ENCODE measurements at regions not wholly inside any gene's neighbourhood (a gene's known extent, or its start where the extent isn't known, plus 50 kb on each side); places are given as distances from the start of the nearest gene placed in this dataset.

GRCh38 chr3:182451871-182452270, 341.4 kb upstream of the ATP11B start:
- in situ Hi-C loops (cut with HindIII; ENCODE audit: low pct_unique_long_range_greater_than_20kb, low sequenced_read_pairs): no loop called here

GRCh38 chr3:182455011-182455410, 338.3 kb upstream of the ATP11B start:
- no peak for DNase-seq (ENCODE audit: low read depth, low spot score)
- in situ Hi-C loops (cut with HindIII; ENCODE audit: low pct_unique_long_range_greater_than_20kb, low sequenced_read_pairs): no loop called here

More at GRCh38 chr3:182451871-182452270, 341.4 kb upstream of the ATP11B start:
- DNase-seq (ENCODE audit: low read depth, low spot score): no peak

DNA sequence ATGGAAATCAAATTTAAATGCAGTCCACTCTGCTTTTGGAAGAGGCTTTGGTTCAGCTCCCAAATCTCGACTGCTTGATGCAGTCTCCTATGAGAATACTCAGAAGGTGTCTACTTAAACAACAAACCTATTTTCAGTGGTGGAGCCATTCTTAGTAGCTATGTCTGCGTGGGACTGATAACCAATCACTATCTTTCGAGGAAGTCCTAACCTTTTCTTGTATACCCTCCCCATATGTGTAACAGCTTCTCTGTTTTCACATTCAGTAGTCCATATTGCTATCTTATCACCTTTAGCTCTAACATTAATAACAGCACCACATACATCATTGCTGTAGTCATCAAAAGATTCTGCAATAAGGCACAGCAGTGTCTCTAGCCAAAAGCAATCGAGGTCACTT, 333.0 kb upstream of the ATP11B start:
- no peak for DNase-seq (ENCODE audit: low read depth, low spot score)
- in situ Hi-C loops (cut with HindIII; ENCODE audit: low pct_unique_long_range_greater_than_20kb, low sequenced_read_pairs): no loop called here

GRCh38 chr3:182462152-182462551, 331.2 kb upstream of the ATP11B start:
- in situ Hi-C loops (cut with HindIII; ENCODE audit: low pct_unique_long_range_greater_than_20kb, low sequenced_read_pairs): no loop called here
- no peak for DNase-seq (ENCODE audit: low read depth, low spot score)

GRCh38 chr3:182464513-182465145, 328.7 kb upstream of the ATP11B start:
- in situ Hi-C loops (cut with HindIII; ENCODE audit: low pct_unique_long_range_greater_than_20kb, low sequenced_read_pairs): no loop called here
- no peak for DNase-seq (ENCODE audit: low read depth, low spot score)

- no peak for DNase-seq (ENCODE audit: low read depth, low spot score)
- in situ Hi-C loops (cut with HindIII; ENCODE audit: low pct_unique_long_range_greater_than_20kb, low sequenced_read_pairs): no loop called here
Measured at GRCh38 chr3:182465301-182466185, 327.8 kb upstream of the ATP11B start.

- DNase-seq (ENCODE audit: low read depth, low spot score): no peak
- in situ Hi-C loops (cut with HindIII; ENCODE audit: low pct_unique_long_range_greater_than_20kb, low sequenced_read_pairs): no loop called here
Measured at GRCh38 chr3:182469086-182469485, 324.2 kb upstream of the ATP11B start.

DNA sequence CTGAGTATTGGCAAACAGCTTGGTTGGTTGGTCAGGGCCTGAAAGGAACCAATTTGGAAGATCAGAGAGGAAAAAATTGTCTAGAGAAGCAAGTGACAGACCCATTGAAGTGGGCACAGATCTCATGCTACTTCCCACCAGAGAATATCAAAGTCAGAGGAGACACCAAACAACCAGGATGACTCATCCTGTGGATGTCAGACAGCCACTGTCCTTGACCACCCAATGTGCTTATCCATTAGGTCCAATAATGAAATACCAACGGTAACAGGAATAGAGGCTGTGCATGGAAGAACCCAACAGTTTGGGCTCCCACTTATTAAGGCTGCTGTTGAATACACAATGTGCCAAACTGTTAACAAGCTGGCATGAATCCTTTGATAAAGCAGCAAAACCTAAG, 323.1 kb upstream of the ATP11B start:
- DNase-seq (ENCODE audit: low read depth, low spot score): no peak
- in situ Hi-C loops (cut with HindIII; ENCODE audit: low pct_unique_long_range_greater_than_20kb, low sequenced_read_pairs): no loop called here

GRCh38 chr3:182473191-182473710, 320.1 kb upstream of the ATP11B start:
- DNase-seq (ENCODE audit: low read depth, low spot score): no peak
- in situ Hi-C loops (cut with HindIII; ENCODE audit: low pct_unique_long_range_greater_than_20kb, low sequenced_read_pairs): no loop called here

DNA sequence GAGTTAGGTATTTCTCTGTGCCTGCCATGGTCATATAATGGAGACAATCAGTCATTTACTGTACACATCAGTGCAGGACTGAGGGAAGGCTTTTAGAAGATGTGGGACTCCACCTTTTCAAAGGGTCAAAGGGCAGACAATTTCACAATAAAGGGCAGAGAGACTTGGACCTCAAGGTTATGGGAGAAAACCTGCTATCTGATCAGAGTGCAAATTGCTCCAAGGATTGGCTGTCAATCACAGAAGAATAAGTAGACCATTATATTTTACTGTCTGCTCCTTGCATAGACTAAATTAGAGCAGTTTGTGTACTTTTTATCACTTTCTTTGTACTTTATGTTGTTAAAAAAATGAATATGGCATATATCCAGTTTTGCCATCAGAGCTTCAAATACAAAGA, 314.9 kb upstream of the ATP11B start:
- in situ Hi-C loops (cut with HindIII; ENCODE audit: low pct_unique_long_range_greater_than_20kb, low sequenced_read_pairs): loop anchor here (25.0 kb wide), 1 partner anchor 91 kb away; no protein-coding TSS in a partner anchor

DNA sequence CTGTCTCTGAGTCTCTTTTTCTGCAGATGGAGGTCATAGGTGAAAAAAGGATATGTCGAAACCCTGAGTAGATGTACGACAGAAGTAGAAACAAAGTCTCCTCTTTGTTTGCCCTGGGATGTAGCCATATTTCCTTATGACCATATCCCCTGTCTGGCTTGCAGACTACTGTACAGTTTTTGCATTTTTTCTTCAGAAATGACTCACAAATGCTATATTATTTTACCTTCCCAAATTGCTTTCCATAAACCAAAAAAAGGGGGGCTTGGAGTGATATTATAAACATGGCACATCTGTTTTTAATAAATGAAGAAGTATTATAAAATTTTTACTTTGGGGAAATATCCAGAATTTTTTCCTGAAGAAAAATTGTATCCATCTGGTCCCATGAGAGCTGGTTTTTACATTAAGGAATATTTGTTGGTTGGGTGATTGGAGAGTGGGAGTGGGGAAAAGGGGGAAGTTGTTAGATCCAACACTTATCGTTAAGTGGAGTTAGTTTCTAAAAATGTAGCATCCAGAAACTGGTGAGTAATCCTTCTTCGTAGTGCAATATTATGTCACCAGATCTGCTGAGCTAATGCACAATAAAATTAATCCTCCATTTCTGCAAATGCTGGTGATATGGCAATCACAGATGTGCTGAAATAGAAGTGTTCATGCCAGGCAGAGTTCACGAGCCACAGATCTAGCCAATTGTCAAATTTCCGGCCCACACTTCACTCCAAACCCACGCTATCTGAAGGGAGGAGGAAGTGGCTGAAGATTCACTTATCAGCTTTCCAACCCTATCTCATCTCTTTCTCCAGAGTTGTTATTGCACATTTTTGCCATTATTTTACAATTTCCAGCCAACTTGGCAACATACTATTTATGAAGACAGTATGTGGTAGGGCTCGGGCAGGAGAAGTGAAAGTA, 313.6 kb upstream of the ATP11B start:
- peak; percentile 16 for DNase-seq (ENCODE audit: low read depth, low spot score)
- in situ Hi-C loops (cut with HindIII; ENCODE audit: low pct_unique_long_range_greater_than_20kb, low sequenced_read_pairs): loop anchor here (25.0 kb wide), 1 partner anchor 92 kb away; no protein-coding TSS in a partner anchor

More for the DNA sequence above, 314.9 kb upstream of the ATP11B start:
- no peak for DNase-seq (ENCODE audit: low read depth, low spot score)

GRCh38 chr3:182482705-182483104, 310.6 kb upstream of the ATP11B start:
- no peak for DNase-seq (ENCODE audit: low read depth, low spot score)
- in situ Hi-C loops (cut with HindIII; ENCODE audit: low pct_unique_long_range_greater_than_20kb, low sequenced_read_pairs): loop anchor here (25.0 kb wide), 1 partner anchor 95 kb away; no protein-coding TSS in a partner anchor

DNA sequence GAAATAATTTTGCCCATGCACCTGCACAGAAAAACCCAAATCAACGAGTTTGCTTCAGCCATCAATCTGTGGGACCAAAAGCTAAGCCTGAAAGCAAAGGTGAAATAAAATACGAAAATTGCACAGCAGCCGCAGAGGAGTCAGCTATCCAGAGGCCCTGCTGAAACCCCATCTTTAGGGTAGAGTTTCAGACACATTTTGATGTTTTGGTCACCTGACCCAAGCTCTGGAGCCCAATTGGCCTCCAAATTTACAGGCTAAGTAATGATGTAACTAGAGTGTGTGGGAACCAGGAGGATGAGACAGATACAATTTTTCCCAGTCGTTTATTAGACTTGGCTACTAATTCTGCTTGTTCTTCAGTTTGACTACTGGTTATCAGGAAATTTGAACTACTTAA, 308.6 kb upstream of the ATP11B start:
- no peak for DNase-seq (ENCODE audit: low read depth, low spot score)
- in situ Hi-C loops (cut with HindIII; ENCODE audit: low pct_unique_long_range_greater_than_20kb, low sequenced_read_pairs): loop anchor here (25.0 kb wide), 1 partner anchor 97 kb away; no protein-coding TSS in a partner anchor

- no peak for DNase-seq (ENCODE audit: low read depth, low spot score)
- in situ Hi-C loops (cut with HindIII; ENCODE audit: low pct_unique_long_range_greater_than_20kb, low sequenced_read_pairs): loop anchor here (25.0 kb wide), 1 partner anchor 98 kb away; no protein-coding TSS in a partner anchor
Measured at GRCh38 chr3:182485301-182485700, 308.0 kb upstream of the ATP11B start.

GRCh38 chr3:182486463-182486862, 306.8 kb upstream of the ATP11B start:
- in situ Hi-C loops (cut with HindIII; ENCODE audit: low pct_unique_long_range_greater_than_20kb, low sequenced_read_pairs): loop anchor here (25.0 kb wide), 1 partner anchor 99 kb away; no protein-coding TSS in a partner anchor
- DNase-seq (ENCODE audit: low read depth, low spot score): no peak

DNA sequence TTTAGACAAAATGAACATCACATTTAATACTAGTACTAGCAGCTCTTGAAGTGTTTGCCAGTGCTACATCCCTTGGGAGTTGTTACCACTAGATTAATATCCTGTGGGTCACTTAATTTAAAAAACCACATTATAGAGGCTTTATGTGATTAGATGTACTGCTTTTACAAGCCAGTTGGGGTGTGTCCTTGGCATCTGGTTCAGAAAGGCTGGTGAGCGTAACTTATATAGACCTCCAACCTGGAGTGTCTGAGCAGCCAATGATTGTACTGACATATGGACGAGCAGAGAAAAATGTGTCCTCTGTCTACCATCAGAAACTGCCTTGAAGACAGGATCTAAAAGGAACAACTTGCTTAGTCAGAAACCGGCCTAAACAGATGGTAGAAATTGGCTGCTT, 306.2 kb upstream of the ATP11B start:
- no peak for DNase-seq (ENCODE audit: low read depth, low spot score)
- in situ Hi-C loops (cut with HindIII; ENCODE audit: low pct_unique_long_range_greater_than_20kb, low sequenced_read_pairs): loop anchor here (25.0 kb wide), 1 partner anchor 100 kb away; no protein-coding TSS in a partner anchor

- DNase-seq (ENCODE audit: low read depth, low spot score): no peak
- in situ Hi-C loops (cut with HindIII; ENCODE audit: low pct_unique_long_range_greater_than_20kb, low sequenced_read_pairs): loop anchor here (25.0 kb wide), 1 partner anchor 100 kb away; no protein-coding TSS in a partner anchor
Measured at GRCh38 chr3:182487611-182488010, 305.7 kb upstream of the ATP11B start.

Data from SK-MEL-5 (cell line).